Body of pancreas (tissue), 4 donors: ENCODE measurements at regions not wholly inside any gene's neighbourhood (a gene's known extent, or its start where the extent isn't known, plus 50 kb on each side); places are given as distances from the start of the nearest gene placed in this dataset.

Experiments
- ATAC-seq: fragments of 150-250 bp; one replicate; pipeline ENCODE4 v1.9.1; 2016
- DNase-seq, 4 donors: peaks; one replicate each; pipeline ENCODE4 v3.0.0-alpha.2; 2019
- H3K27ac ChIP-seq, 4 donors: fragments of 200-600 bp; sonication (generic); 1 replicate in 3 of 4; 2 replicates in 1 of 4; pipeline versions ENCODE4 v1.5.1 to v1.6.1; 2016 to 2019; ENCODE audit warnings: mild to moderate bottlenecking in 1 of 4, mixed read lengths in 1 of 4, moderate library complexity in 1 of 4
- H3K27me3 ChIP-seq, 2 donors: fragments of 200-600 bp; sonication (generic); one replicate each; pipeline ENCODE4 v1.6.0; 2016; ENCODE audit warnings: mild to moderate bottlenecking in 1 of 2
- H3K36me3 ChIP-seq, 2 donors: fragments of 200-600 bp; sonication (generic); replicated peaks in 1 of 2; 2 replicates each; pipeline ENCODE4 v1.5.1; 2016; ENCODE audit warnings: low read depth in 2 of 2; ENCODE audit not compliant: insufficient read depth in 1 of 2
- H3K4me1 ChIP-seq: fragments of 200-600 bp; sonication (generic); one replicate; pipeline ENCODE4 v1.6.0; 2016
- H3K4me3 ChIP-seq, 2 donors: fragments of 200-600 bp; sonication (generic); 1 replicate in 1 of 2; 2 replicates in 1 of 2; pipeline ENCODE4 v1.5.1; 2016 to 2019
- H3K9me3 ChIP-seq, 3 donors: fragments of 200-600 bp; sonication (generic); 1 replicate in 2 of 3; 2 replicates in 1 of 3; pipeline ENCODE4 v1.5.1; 2016
- CTCF ChIP-seq, 7 experiments: fragments of 450-650 bp in 4 of 7; fragments of 200-600 bp in 3 of 7; sonication (generic) in 3 of 7; IDR thresholded peaks; one replicate each; pipeline ENCODE4 v1.5.1; 2016 to 2019; ENCODE audit warnings: antibody characterized with exemption in 7 of 7
- POLR2A ChIP-seq, 3 donors: fragments of 450-650 bp; IDR thresholded peaks; one replicate each; pipeline ENCODE4 v1.6.1; 2016; ENCODE audit warnings: antibody characterized with exemption in 3 of 3, mild to moderate bottlenecking in 2 of 3
- WGBS, 2 donors: methylation state at CpG; one replicate each; pipeline ENCODE4 v1.1.5; 2017; 5-methylcytosine and 5-hydroxymethylcytosine counted together
- intact Hi-C: fragments of 100-400 bp; cut with DNase I; formaldehyde crosslinking; loops from one replicate; pipeline ENCODE4 v1.15.1; 2023

- no peaks in the 10 kb centered on the region for H3K27me3 ChIP-seq
- H3K9me3 ChIP-seq: no peaks in the 10 kb centered on the region
- H3K36me3 ChIP-seq: no peaks in the 10 kb centered on the region
- WGBS, 2 donors: 72 to 75% methylated on average over 4 to 5 of the region's 5 CpGs
- H3K27ac ChIP-seq: no peak overlapping the region
- H3K4me3 ChIP-seq: no peak overlapping the region
- no peak for DNase-seq
- no peak for TF ChIP-seq CTCF (IDR thresholded peaks at IDR 0.05)
- TF ChIP-seq POLR2A (IDR thresholded peaks at IDR 0.05): no peak
- intact Hi-C loops: no loop called here
- ATAC-seq: no peak
- H3K4me1 ChIP-seq: no peaks in the 10 kb centered on the region
Measured at GRCh38 chr20:60095456-60095855, 137.2 kb downstream of the CDH26 start.

- DNase-seq (no peak), ATAC-seq (no peak)
- H3K4me3 ChIP-seq: no peak overlapping the region
- TF ChIP-seq POLR2A (IDR thresholded peaks at IDR 0.05) (no peak), CTCF (IDR thresholded peaks at IDR 0.05) (no peak)
- whole genome bisulfite sequencing, 2 donors: 57 to 61% methylated on average over 9 to 10 of the region's 10 CpGs
- no peaks in the 10 kb centered on the region for H3K4me1 ChIP-seq
- H3K27me3 ChIP-seq: no peaks in the 10 kb centered on the region
- H3K36me3 ChIP-seq: no peaks in the 10 kb centered on the region
- H3K27ac ChIP-seq: no peak overlapping the region
- no peaks in the 10 kb centered on the region for H3K9me3 ChIP-seq
- intact Hi-C loops: no loop called here
Measured at GRCh38 chr20:60096166-60096565, 137.9 kb downstream of the CDH26 start.

- ATAC-seq (no peak), DNase-seq (peak in 1 of 4 donors; percentile 6)
- Histone ChIP-seq H3K4me1 (no peaks in the 10 kb centered on the region), H3K36me3 (no peaks in the 10 kb centered on the region), H3K9me3 (no peaks in the 10 kb centered on the region), H3K27ac (no peak overlapping the region), H3K27me3 (no peaks in the 10 kb centered on the region), H3K4me3 (no peak overlapping the region)
- WGBS, 2 donors: 53 to 57% methylated on average over 4 of the region's 4 CpGs
- TF ChIP-seq CTCF (IDR thresholded peaks at IDR 0.05): no peak
- no peak for TF ChIP-seq POLR2A (IDR thresholded peaks at IDR 0.05)
- intact Hi-C loops: no loop called here
Measured at GRCh38 chr20:60097285-60097684, 139.1 kb downstream of the CDH26 start.

- ATAC-seq (no peak), DNase-seq (no peak)
- no peaks in the 10 kb centered on the region for H3K4me1 ChIP-seq
- no peak for TF ChIP-seq CTCF (IDR thresholded peaks at IDR 0.05)
- TF ChIP-seq POLR2A (IDR thresholded peaks at IDR 0.05): no peak
- H3K36me3 ChIP-seq: no peaks in the 10 kb centered on the region
- no peaks in the 10 kb centered on the region for H3K27me3 ChIP-seq
- H3K4me3 ChIP-seq: no peak overlapping the region
- 45 to 55% methylated on average over 4 to 5 of the region's 5 CpGs for WGBS, 2 donors
- no peaks in the 10 kb centered on the region for H3K9me3 ChIP-seq
- intact Hi-C loops: no loop called here
- H3K27ac ChIP-seq: no peak overlapping the region
Measured at GRCh38 chr20:60100780-60101179, 142.6 kb downstream of the CDH26 start.

GRCh38 chr20:60101201-60101890 lies 143.1 kb downstream of the CDH26 start:
- DNase-seq (no peak), ATAC-seq (no peak)
- Histone ChIP-seq H3K36me3 (no peaks in the 10 kb centered on the region), H3K9me3 (no peaks in the 10 kb centered on the region), H3K4me1 (no peaks in the 10 kb centered on the region), H3K27ac (no peak overlapping the region), H3K4me3 (no peak overlapping the region), H3K27me3 (no peaks in the 10 kb centered on the region)
- no peak for TF ChIP-seq POLR2A (IDR thresholded peaks at IDR 0.05)
- no peak for TF ChIP-seq CTCF (IDR thresholded peaks at IDR 0.05)
- 43 to 47% methylated on average over 10 to 13 of the region's 13 CpGs for WGBS, 2 donors
- intact Hi-C loops: no loop called here
